IPS-NIHi7 (cell line): ENCODE measurements at regions not wholly inside any gene's neighbourhood (a gene's known extent, or its start where the extent isn't known, plus 50 kb on each side); places are given as distances from the start of the nearest gene placed in this dataset.

Source experiments
- DNase-seq: peaks from one replicate; pipeline ENCODE4 v3.0.0; 2012; ENCODE audit warnings: mixed read lengths; ENCODE audit errors: extremely low spot score

GRCh38 chr7:21361413-21362125 lies 66.3 kb upstream of the SP4 start:
- no peak for DNase-seq

DNA sequence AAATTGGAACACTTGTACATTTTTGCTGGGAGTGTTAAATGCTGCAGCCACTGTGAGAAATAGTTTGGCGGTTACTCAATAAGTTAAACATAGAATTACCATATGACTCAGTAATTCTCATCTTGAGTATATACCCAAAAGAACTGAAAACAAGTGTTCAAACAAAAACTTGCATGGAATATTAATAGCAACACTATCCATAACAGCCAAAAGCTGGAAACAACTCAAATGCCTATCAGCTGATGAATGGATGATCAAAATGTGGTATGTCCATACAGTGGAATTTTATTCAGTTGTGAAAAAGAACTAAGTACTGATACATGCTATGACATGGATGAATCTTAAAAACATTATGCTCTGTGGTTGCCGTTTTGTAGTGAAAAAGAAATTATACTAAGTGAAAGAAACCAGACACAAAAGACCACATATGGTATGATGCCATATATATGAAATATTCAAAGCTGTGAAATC lies 63.0 kb upstream of the SP4 start:
- DNase-seq = no peak

DNA sequence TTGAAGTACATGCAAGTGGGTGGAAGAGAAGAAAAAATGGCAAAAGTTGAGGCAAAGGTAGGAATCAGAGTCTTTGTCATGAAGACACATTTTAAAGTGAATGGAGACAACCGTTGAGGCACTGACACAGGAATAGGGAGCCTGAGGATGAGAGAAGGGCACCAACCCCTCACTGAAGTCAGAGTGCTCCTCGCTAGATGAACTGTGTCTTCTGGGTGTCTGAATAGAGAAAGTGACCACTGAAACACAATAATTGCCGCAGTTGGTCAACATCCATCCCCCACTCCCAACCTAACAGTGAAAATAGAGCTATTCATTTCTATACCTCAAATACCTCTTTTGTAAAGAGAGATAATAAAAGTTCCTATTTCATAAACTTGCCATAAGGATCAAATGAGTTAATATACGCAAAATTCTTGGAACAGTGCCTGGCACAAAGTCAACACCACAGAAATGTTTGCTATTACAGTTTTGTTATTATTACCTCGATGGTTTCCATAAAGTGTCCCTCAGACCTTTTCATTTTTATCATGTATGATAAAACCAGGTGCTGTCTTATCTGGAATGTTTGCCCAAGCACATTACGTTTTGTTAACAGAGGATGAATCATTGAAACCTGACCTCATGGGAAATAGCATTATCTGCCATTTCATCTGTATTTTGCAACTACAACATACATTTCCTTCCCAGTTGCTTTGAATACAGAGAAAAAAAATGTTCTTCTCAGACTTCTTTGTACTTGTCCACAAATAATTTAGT lies 61.8 kb upstream of the SP4 start:
- no peak for DNase-seq

DNA sequence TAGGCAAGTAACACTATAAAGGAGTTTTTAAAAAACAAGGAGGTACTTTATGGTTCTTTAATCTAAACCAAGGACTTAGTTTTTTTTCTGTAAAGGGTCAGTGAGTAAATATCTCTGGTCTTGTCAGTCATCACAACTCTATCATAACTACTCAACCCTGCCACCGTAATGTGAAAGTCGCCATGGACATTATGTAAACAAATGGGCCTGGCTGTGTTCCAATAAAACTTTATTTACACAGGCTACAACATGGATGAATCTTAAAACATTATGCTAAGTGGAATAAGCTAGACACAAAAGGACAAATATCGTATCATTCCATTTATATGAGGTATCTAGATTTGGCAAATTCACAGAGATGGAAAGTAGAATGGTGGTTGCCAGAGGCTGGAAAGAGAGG lies 60.8 kb upstream of the SP4 start:
- DNase-seq = no peak

- DNase-seq = no peak
Observed at GRCh38 chr7:21367537-21367936, 60.3 kb upstream of the SP4 start.

DNA sequence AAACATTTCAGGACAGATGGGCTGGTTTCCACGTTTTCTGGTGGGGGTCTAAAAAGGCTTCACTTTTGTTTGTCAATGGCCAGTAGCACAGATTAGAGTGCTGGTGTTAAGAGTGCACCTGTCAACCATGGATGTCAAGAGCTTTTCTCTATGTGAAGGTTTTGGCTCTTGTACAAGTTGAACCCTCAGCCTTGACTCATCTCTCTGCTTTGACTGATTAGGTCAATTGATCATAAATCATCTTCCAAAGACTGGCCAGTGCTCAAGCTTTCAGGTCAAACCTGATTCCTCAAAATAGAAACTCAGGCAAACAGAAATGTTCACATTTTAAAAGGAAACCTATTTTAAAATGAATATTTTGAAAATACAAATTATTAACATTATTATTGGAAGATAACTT lies 59.6 kb upstream of the SP4 start:
- no peak for DNase-seq

- DNase-seq = no peak
Observed at GRCh38 chr7:21370283-21370982, 57.5 kb upstream of the SP4 start.

- no peak for DNase-seq
Observed at GRCh38 chr7:21371360-21371759, 56.5 kb upstream of the SP4 start.

DNA sequence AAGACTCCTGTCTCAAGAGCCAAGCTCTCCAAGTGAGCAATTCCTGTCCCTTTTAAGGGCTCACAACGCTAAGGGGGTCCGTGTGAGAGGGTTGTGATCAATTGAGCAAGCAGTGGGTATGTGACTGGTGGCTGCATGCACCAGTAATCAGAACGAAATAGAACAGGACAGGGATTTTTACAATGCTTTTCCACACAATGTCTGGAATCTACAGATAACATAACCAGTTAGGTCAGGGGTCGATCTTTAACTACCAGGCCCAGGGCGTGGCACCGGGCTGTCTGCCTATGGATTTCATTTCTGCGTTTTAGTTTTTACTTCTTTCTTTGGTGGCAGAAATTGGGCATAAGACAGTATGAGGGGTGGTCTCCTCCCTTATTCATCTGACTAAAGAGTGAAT lies 54.9 kb upstream of the SP4 start:
- DNase-seq = no peak

DNA sequence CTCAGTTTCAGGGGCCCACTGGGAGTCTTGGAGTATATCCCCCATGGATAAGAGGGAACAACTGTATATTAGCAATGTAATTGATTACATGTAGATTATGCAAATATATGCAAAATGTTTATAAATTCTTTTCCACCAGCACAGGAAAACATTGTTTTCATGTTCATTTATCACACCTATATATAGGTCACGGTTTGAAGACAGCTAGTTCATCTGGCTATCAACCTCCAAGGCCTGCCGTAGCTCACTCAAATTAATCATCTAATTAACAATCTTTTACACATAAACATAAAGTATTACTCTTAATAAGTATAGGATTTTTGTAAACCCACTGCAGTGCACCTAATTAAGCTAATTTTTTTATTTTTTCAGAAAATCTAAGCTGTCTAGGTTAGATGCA lies 53.7 kb upstream of the SP4 start:
- no peak for DNase-seq

DNA sequence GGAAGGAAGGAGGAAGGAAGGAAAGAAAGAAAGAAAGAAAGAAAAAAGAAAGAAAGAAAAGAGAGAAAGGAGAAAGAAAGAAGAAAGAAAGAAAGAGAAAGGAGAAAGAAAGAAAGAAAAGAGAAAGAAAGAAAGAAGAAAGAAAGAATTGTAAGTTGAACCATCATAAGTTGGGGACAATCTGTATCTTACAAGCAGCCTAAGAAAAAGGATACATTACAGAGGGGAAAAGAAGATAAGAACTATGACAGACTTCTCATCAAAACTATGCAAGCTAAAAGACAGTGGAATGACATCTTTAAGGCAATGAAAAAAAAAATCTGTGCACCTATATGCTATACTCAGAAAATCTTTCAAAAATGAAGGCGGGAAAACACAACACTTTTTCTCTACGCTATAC lies 50.3 kb upstream of the SP4 start:
- DNase-seq = no peak
